Right renal pelvis (tissue), 4 donors: ENCODE measurements at regions not wholly inside any gene's neighbourhood (a gene's known extent, or its start where the extent isn't known, plus 50 kb on each side); places are given as distances from the start of the nearest gene placed in this dataset.
"Not testable (repeated sequence)": the region's sequence is repeated elsewhere in the genome, so short reads cannot be mapped to it uniquely, and the experiment has no call there.

Experiments
- DNase-seq, 4 donors: peaks; one replicate each; pipeline ENCODE4 v3.0.0-alpha.2; 2013; ENCODE audit warnings: low read depth in 4 of 4, low spot score in 3 of 4, missing footprints in 1 of 4

GRCh38 chr11:23903044-23903704, 593.7 kb upstream of the LUZP2 start:
- no peak for DNase-seq

- no peak for DNase-seq
These were observed 577.4 kb upstream of the LUZP2 start for GRCh38 chr11:23919455-23919854.

GRCh38 chr11:23923357-23923756, 573.5 kb upstream of the LUZP2 start:
- DNase-seq = no peak

- no peak for DNase-seq
These were observed 572.6 kb upstream of the LUZP2 start for GRCh38 chr11:23924226-23924625.

DNA sequence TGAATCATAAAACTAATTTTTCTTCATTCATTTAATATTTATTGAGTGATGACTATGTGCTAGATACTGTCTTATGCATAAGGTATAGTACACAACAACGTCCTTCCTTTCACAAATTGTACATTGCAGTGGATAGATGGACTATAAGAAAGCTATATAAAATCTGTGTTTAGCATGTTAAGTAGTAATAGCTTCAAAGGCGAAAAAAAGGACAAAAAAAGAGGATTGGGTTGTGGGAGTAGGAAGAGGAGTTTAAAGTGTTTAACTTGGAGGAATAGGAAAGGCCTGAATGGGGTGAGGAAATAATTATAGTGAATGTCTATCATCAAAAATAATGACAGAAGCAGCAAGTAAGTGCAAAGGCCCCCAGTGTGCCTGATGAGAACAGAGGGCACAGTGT, 565.4 kb upstream of the LUZP2 start:
- DNase-seq = no peak

DNA sequence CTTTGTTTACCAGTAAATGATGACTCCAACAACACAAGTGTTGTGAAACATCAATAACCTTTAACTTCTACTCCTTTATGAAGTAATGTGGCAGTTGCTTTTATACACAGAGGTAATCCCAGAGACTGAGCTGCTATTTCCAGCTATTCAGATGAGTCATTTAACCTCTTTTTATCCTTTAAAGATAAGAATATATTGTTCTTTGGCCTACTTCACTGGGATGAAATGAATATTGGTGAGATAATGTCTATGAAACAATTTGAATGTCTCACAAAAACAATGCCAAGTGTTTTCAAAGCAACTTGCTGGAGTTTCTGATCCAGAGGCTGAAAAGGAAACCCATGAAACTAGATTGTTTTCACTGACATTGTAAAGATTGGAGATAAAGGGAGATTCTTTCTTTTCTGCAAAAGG, 564.4 kb upstream of the LUZP2 start:
- no peak for DNase-seq

DNA sequence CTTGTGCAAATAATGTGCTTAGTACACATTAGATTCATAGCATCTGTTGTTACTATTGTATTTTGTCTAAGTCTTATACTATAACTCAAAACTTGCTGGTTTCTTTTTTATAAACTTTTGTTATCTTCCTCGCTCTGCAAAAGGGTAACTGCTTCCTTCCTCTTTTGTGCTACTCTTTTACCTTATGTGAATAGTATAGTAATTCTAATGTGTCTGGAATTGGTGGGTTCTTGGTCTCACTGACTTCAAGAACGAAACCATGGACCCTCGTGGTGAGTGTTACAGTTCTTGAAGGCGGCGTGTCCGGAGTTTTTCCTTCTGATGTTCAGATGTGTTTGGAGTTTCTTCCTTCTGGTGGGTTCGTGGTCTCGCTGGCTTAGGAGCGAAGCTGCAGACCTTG, 563.1 kb upstream of the LUZP2 start:
- DNase-seq = no peak

- not testable (repeated sequence) for DNase-seq
These were observed 562.1 kb upstream of the LUZP2 start for GRCh38 chr11:23934671-23935270.

DNA sequence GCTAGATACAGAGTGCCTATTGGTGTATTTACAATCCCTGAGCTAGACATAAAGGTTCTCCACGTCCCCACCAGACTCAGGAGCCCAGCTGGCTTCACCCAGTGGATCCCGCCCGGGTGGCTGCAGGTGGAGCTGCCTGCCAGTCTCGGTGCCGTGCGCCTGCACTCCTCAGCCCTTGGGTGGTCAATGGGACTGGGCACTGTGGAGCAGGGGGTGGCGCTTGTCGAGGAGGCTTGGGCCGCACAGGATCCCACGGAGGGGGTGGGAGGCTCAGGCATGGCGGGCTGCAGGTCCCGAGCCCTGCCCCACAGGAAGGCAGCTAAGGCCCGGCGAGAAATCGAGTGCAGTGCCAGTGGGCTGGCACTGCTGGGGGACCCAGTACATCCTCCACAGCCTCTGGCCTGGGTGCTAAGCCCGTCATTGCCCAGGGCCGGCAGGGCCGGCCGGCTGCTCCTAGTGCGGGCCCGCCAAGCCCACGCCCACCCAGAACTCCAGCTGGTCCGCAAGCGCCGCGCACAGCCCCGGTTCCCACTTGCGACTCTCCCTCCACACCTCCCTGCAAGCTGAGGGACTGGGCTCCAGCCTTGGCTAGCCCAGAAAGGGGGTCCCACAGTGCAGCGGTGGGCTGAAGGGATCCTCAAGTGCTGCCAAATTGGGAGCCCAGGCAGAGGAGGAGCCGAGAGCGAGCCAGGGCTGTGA, 554.6 kb upstream of the LUZP2 start:
- not testable (repeated sequence) for DNase-seq

- DNase-seq = no peak
These were observed 551.9 kb upstream of the LUZP2 start for GRCh38 chr11:23944923-23945322.

- no peak for DNase-seq
These were observed 549.0 kb upstream of the LUZP2 start for GRCh38 chr11:23947883-23948282.

GRCh38 chr11:23948851-23949250, 548.0 kb upstream of the LUZP2 start:
- DNase-seq = no peak

- DNase-seq = no peak
These were observed 542.7 kb upstream of the LUZP2 start for GRCh38 chr11:23953951-23954710.

- no peak for DNase-seq
These were observed 542.1 kb upstream of the LUZP2 start for GRCh38 chr11:23954730-23955129.

DNA sequence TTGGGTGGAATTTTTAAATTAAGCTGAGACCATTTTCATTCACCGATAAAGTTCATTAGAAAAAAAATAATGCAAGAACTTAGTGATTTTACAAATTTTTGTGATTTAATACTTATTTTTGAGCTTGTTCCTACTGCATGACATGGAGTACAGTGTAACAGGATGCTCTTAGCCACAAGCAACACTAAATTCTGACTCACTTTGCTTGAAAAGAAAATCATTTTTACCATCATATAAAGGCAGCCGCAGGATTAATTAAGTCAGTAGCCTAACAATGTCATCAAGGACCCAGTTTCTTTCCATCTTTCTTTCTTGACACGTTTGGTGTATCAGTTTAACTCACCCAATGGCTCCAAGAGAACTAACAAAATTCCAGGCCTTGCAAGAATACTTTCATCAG, 540.3 kb upstream of the LUZP2 start:
- no peak for DNase-seq

- no peak for DNase-seq
These were observed 539.5 kb upstream of the LUZP2 start for GRCh38 chr11:23957314-23957713.

DNA sequence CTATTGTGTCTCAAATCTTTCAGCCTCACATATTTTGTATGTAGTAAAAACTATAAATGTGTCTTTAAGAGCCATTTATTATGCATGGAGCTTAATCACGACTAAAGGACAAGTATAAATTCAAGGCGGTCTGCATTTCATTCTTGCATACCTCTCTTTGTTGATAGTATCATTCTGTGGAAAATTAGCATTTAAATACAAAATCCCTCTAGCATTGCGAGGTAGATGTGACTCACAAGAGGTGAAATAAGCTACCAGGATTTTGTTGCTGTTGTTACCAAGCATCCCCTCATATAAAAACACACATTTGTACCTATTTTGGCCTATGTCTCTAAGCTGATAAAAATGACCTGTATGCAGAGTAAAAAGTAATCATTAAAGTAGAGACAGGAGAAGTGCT, 537.4 kb upstream of the LUZP2 start:
- DNase-seq = no peak

GRCh38 chr11:23961503-23962338, 535.1 kb upstream of the LUZP2 start:
- no peak for DNase-seq

GRCh38 chr11:23973244-23973643, 523.6 kb upstream of the LUZP2 start:
- no peak for DNase-seq

GRCh38 chr11:23974051-23974450, 522.8 kb upstream of the LUZP2 start:
- DNase-seq = no peak
